Colonic mucosa (tissue), 4 donors: ENCODE measurements at regions not wholly inside any gene's neighbourhood (a gene's known extent, or its start where the extent isn't known, plus 50 kb on each side); places are given as distances from the start of the nearest gene placed in this dataset.

Source experiments
- DNase-seq: peaks from one replicate; pipeline ENCODE4 v3.0.0-alpha.2; 2020
- H3K27ac ChIP-seq: fragments of 200-600 bp; one replicate; pipeline ENCODE4 v1.8.0; 2021
- H3K27me3 ChIP-seq: fragments of 200-600 bp; one replicate; pipeline ENCODE4 v1.8.0; 2021
- H3K36me3 ChIP-seq: fragments of 200-600 bp; one replicate; pipeline ENCODE4 v1.8.0; 2021
- H3K4me1 ChIP-seq: fragments of 200-600 bp; one replicate; pipeline ENCODE4 v1.8.0; 2021; ENCODE audit warnings: mild to moderate bottlenecking
- H3K4me3 ChIP-seq: fragments of 200-600 bp; one replicate; pipeline ENCODE4 v1.8.0; 2021
- H3K9ac ChIP-seq, 2 donors: one replicate each; pipeline ENCODE4 v1.7.0; 2013; ENCODE audit warnings: control low read depth in 2 of 2, low read depth in 2 of 2, low read length in 2 of 2
- H3K9me3 ChIP-seq: fragments of 200-600 bp; one replicate; pipeline ENCODE4 v1.8.0; 2021
- intact Hi-C: fragments of 100-400 bp; cut with DNase I; formaldehyde crosslinking; loops from one replicate; pipeline ENCODE4 v1.14.1; 2022
- TF ChIP-seq, protein P1 (sequence below): fragments of 200-600 bp; IDR thresholded peaks from one replicate; pipeline ENCODE4 v1.8.0; 2022; ENCODE audit warnings: antibody characterized with exemption, mild to moderate bottlenecking
- donor health status: healthy.
- donor health status: DM: no; HTN: no; CAD: no.
- donor health status: DM: no; HTN: no; CAD: no.

DNA sequence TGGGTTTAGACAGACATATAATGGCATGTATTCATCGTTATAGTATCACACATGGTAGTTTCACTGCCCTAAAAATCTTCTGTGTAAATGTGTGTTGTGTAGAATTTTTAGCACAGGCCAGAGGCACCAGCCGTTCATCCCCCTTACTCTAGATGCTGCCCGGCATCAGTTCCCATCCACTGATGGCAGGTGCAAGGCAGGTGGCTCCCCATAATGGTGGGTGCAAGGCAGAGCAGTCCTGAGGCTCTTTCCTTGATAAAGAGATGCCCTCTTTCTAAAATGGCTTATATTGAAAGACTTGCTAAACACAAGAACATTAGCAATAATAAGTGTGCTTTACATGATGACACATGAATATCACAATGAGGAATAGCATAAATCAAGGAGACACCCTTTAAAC, 508.5 kb downstream of the EPHA4 start:
- Histone ChIP-seq H3K27me3 (no peaks in the 10 kb centered on the region), H3K36me3 (no peaks in the 10 kb centered on the region), H3K9ac (no peak overlapping the region), H3K27ac (no peak overlapping the region), H3K4me3 (no peak overlapping the region), H3K9me3 (no peaks in the 10 kb centered on the region), H3K4me1 (no peaks in the 10 kb centered on the region)
- TF ChIP-seq, protein P1, sequence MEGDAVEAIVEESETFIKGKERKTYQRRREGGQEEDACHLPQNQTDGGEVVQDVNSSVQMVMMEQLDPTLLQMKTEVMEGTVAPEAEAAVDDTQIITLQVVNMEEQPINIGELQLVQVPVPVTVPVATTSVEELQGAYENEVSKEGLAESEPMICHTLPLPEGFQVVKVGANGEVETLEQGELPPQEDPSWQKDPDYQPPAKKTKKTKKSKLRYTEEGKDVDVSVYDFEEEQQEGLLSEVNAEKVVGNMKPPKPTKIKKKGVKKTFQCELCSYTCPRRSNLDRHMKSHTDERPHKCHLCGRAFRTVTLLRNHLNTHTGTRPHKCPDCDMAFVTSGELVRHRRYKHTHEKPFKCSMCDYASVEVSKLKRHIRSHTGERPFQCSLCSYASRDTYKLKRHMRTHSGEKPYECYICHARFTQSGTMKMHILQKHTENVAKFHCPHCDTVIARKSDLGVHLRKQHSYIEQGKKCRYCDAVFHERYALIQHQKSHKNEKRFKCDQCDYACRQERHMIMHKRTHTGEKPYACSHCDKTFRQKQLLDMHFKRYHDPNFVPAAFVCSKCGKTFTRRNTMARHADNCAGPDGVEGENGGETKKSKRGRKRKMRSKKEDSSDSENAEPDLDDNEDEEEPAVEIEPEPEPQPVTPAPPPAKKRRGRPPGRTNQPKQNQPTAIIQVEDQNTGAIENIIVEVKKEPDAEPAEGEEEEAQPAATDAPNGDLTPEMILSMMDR = no peak
- intact Hi-C loops = no loop called here
- no peak for DNase-seq

DNA sequence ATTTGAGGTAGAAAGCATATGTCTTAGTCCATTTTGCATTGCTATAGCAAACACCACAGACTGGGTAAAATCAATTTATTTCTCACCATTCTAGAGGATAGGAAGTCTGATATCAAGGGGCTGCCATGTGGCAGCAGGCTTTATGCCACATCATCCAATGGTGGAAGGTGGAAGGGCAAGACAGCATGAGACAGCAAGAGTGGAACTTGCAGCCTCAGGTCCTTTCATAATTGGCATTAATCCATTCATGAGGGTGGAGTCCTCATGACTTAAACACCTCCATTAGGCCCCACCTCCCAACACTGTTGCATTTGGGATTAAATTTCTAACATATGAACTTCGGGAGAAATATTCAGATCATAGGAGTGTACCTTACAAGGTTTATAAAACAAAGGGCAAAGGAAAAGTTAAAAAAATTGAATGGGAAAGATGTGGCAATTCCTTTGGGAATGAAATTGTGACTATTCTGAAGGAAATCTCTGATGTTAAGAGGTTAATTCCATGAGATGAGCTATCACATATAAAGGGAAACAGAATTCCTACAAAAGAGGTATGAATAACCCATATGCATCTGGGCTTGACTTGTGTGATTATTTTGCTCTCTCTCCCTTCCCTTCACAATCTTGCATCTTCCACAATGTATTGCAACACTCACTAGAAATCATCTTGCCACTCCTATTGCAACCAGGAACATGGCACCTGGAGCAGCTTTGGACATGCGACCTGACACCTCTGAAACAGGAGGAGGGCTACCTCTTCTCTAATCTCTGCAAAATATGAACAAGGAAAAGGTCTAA, 507.8 kb downstream of the EPHA4 start:
- Histone ChIP-seq H3K4me3 (no peak overlapping the region), H3K9ac (no peak overlapping the region), H3K27me3 (no peaks in the 10 kb centered on the region), H3K36me3 (no peaks in the 10 kb centered on the region), H3K27ac (no peak overlapping the region), H3K4me1 (no peaks in the 10 kb centered on the region), H3K9me3 (no peaks in the 10 kb centered on the region)
- intact Hi-C loops = no loop called here
- TF ChIP-seq, protein P1 = no peak
- DNase-seq = no peak

DNA sequence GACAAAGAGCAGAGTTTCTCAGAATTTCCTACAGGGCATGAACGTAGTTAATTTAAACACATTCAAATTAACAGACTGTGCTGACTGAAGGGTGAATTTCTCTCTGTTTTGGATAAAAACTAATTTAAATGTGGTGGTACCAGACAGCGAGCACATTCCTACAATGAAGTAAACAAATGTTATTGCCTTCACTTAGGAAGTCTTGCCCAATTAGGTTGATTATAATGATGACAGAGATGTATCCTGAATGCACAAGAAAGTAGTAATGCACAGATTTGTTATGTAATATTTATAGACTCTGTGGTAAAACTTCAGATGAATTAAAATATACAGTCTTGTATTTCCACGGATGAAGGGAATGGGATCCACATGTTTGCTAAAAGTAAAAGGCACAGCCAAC, 507.2 kb downstream of the EPHA4 start:
- Histone ChIP-seq H3K4me3 (no peak overlapping the region), H3K4me1 (no peaks in the 10 kb centered on the region), H3K27me3 (no peaks in the 10 kb centered on the region), H3K36me3 (no peaks in the 10 kb centered on the region), H3K9ac (no peak overlapping the region), H3K27ac (no peak overlapping the region), H3K9me3 (no peaks in the 10 kb centered on the region)
- intact Hi-C loops = no loop called here
- DNase-seq = no peak
- TF ChIP-seq, protein P1 = no peak

DNA sequence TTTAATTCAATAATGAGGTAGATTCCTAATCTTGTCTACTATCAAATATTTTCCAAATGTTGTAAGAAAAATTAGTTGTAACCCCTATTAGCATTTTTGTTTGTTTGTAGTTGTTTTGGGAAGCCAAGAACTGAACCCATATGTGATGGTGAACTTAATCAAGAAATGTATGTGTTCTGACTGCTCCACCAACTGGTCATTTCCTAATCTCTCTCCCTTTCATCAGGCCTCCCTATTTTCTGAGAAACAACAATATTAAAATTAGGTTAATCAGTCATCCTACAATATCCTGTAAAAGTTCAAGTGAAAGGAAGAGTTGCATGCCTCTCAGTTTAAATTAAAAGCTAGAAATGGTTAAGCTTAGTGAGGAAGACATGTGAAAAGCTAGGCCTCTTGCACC, 504.0 kb downstream of the EPHA4 start:
- H3K36me3 ChIP-seq = no peaks in the 10 kb centered on the region
- H3K4me1 ChIP-seq = no peaks in the 10 kb centered on the region
- TF ChIP-seq, protein P1 = no peak
- H3K9ac ChIP-seq = no peak overlapping the region
- H3K4me3 ChIP-seq = no peak overlapping the region
- H3K9me3 ChIP-seq = no peaks in the 10 kb centered on the region
- H3K27me3 ChIP-seq = no peaks in the 10 kb centered on the region
- DNase-seq = no peak
- intact Hi-C loops = no loop called here
- no peak overlapping the region for H3K27ac ChIP-seq

DNA sequence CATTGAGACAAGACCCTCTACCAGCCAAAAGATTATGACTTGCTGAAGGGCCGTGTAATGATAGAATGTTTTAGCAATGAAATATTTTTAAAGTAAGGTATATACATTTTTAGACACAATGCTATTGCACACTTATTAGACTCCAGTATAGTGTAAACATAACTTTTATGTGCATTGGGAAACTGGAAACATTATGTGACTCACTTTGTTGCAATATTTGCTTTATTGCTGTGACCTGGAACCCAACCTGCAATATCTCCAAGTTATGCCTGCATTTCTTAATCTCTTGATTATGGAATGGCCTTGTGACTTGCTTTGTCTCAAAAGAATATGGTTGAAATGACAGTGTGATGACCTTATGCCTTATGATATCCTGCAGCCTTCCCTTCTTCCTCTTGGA, 502.0 kb downstream of the EPHA4 start:
- Histone ChIP-seq H3K36me3 (no peaks in the 10 kb centered on the region), H3K4me3 (no peak overlapping the region), H3K4me1 (no peaks in the 10 kb centered on the region), H3K27me3 (no peaks in the 10 kb centered on the region), H3K27ac (no peak overlapping the region), H3K9ac (no peak overlapping the region), H3K9me3 (no peaks in the 10 kb centered on the region)
- intact Hi-C loops = no loop called here
- TF ChIP-seq, protein P1 = no peak
- DNase-seq = no peak
